SK-N-MC (cell line): ENCODE measurements at regions not wholly inside any gene's neighbourhood (a gene's known extent, or its start where the extent isn't known, plus 50 kb on each side); places are given as distances from the start of the nearest gene placed in this dataset.

Source experiments
- DNase-seq: peaks from one replicate; pipeline ENCODE4 v3.0.0-alpha.2; 2011; ENCODE audit warnings: low read depth, low spot score
- H3K27ac ChIP-seq: fragments of 200-600 bp; sonication (generic); 2 replicates; pipeline ENCODE4 v1.5.1; 2016; ENCODE audit warnings: mixed run types
- H3K36me3 ChIP-seq: fragments of 200-600 bp; sonication (generic); 2 replicates; pipeline ENCODE4 v1.6.1; 2017; ENCODE audit warnings: antibody characterized with exemption, low read length, mixed read lengths; ENCODE audit not compliant: insufficient read depth
- H3K4me3 ChIP-seq: fragments of 200-600 bp; sonication (generic); 2 replicates; pipeline ENCODE4 v1.5.1; 2016
- H3K9ac ChIP-seq: fragments of 200-600 bp; sonication (generic); 2 replicates; pipeline ENCODE4 v1.8.0; 2017; ENCODE audit warnings: mixed run types, mixed read lengths; ENCODE audit not compliant: insufficient read length
- H3K9me3 ChIP-seq: fragments of 200-600 bp; sonication (generic); 2 replicates; pipeline ENCODE4 v1.6.1; 2017; ENCODE audit warnings: low read depth, mild to moderate bottlenecking, antibody characterized with exemption, low read length, moderate library complexity, mixed read lengths
- EZH2 ChIP-seq: fragments of 200-600 bp; sonication (generic); IDR thresholded peaks from one replicate; pipeline ENCODE4 v1.6.1; 2017; ENCODE audit warnings: antibody characterized with exemption
- FOXP2 ChIP-seq: optimal IDR thresholded peaks from 2 replicates; pipeline ENCODE3; 2011; ENCODE audit warnings: mild to moderate bottlenecking, moderate library complexity; ENCODE audit not compliant: insufficient read depth; ENCODE audit errors: extremely low read length, control extremely low read depth
- POLR2AphosphoS5 ChIP-seq: IDR thresholded peaks from 2 replicates; pipeline ENCODE4 v1.6.1; 2012; ENCODE audit warnings: mild to moderate bottlenecking, low read depth, low read length, borderline replicate concordance

- Histone ChIP-seq H3K27ac (no peak overlapping the region), H3K4me3 (no peak overlapping the region), H3K9ac (no peak overlapping the region), H3K9me3 (no peaks in the 10 kb centered on the region), H3K36me3 (no peaks in the 10 kb centered on the region)
- no peak for TF ChIP-seq EZH2
- no peak for TF ChIP-seq FOXP2
- TF ChIP-seq POLR2AphosphoS5, result no peak
- no peak for DNase-seq
Measured at GRCh38 chr18:72155327-72155726, 388.8 kb downstream of the CBLN2 start.

GRCh38 chr18:72154926-72155325 lies 389.2 kb downstream of the CBLN2 start:
- Histone ChIP-seq H3K9ac (no peak overlapping the region), H3K9me3 (no peaks in the 10 kb centered on the region), H3K27ac (no peak overlapping the region), H3K4me3 (no peak overlapping the region), H3K36me3 (no peaks in the 10 kb centered on the region)
- no peak for DNase-seq
- TF ChIP-seq EZH2, result no peak
- no peak for TF ChIP-seq POLR2AphosphoS5
- TF ChIP-seq FOXP2, result no peak

- Histone ChIP-seq H3K9me3 (no peaks in the 10 kb centered on the region), H3K9ac (no peak overlapping the region), H3K27ac (no peak overlapping the region), H3K4me3 (no peak overlapping the region), H3K36me3 (no peaks in the 10 kb centered on the region)
- TF ChIP-seq POLR2AphosphoS5, result no peak
- TF ChIP-seq FOXP2, result no peak
- TF ChIP-seq EZH2, result no peak
- DNase-seq, result no peak
Measured at GRCh38 chr18:72152935-72153334, 391.2 kb downstream of the CBLN2 start.

GRCh38 chr18:72147830-72148229 lies 396.3 kb downstream of the CBLN2 start:
- TF ChIP-seq FOXP2, result no peak
- TF ChIP-seq POLR2AphosphoS5, result no peak
- no peak for TF ChIP-seq EZH2
- Histone ChIP-seq H3K9me3 (no peaks in the 10 kb centered on the region), H3K4me3 (no peak overlapping the region), H3K27ac (no peak overlapping the region), H3K9ac (no peak overlapping the region), H3K36me3 (no peaks in the 10 kb centered on the region)
- no peak for DNase-seq

- no peak for TF ChIP-seq EZH2
- Histone ChIP-seq H3K9ac (no peak overlapping the region), H3K9me3 (no peaks in the 10 kb centered on the region), H3K36me3 (no peaks in the 10 kb centered on the region), H3K27ac (no peak overlapping the region), H3K4me3 (no peak overlapping the region)
- DNase-seq, result no peak
Measured at GRCh38 chr18:72140007-72140406, 404.1 kb downstream of the CBLN2 start.

- Histone ChIP-seq H3K9me3 (no peaks in the 10 kb centered on the region), H3K27ac (no peak overlapping the region), H3K4me3 (no peak overlapping the region), H3K36me3 (no peaks in the 10 kb centered on the region), H3K9ac (no peak overlapping the region)
- TF ChIP-seq POLR2AphosphoS5 (no peak), FOXP2 (no peak), EZH2 (no peak)
- DNase-seq, result peak; percentile 37
Measured at GRCh38 chr18:72128649-72129048, 415.5 kb downstream of the CBLN2 start.

- no peak for TF ChIP-seq FOXP2
- no peak for TF ChIP-seq EZH2
- TF ChIP-seq POLR2AphosphoS5, result no peak
- no peak overlapping the region for H3K27ac ChIP-seq
- H3K36me3 ChIP-seq, result no peaks in the 10 kb centered on the region
- DNase-seq, result no peak
- H3K9ac ChIP-seq, result no peak overlapping the region
- H3K4me3 ChIP-seq, result no peak overlapping the region
- H3K9me3 ChIP-seq, result no peaks in the 10 kb centered on the region
Measured at GRCh38 chr18:72122103-72122502, 422.0 kb downstream of the CBLN2 start.

- Histone ChIP-seq H3K36me3 (no peaks in the 10 kb centered on the region), H3K9ac (no peak overlapping the region), H3K9me3 (no peaks in the 10 kb centered on the region), H3K4me3 (no peak overlapping the region), H3K27ac (no peak overlapping the region)
- no peak for TF ChIP-seq FOXP2
- no peak for TF ChIP-seq POLR2AphosphoS5
- no peak for TF ChIP-seq EZH2
- DNase-seq, result no peak
Measured at GRCh38 chr18:72119082-72119481, 425.1 kb downstream of the CBLN2 start.

- Histone ChIP-seq H3K27ac (no peak overlapping the region), H3K9ac (no peak overlapping the region), H3K4me3 (no peak overlapping the region), H3K36me3 (no peaks in the 10 kb centered on the region), H3K9me3 (no peaks in the 10 kb centered on the region)
- TF ChIP-seq FOXP2 (no peak), POLR2AphosphoS5 (no peak), EZH2 (no peak)
- DNase-seq, result no peak
Measured at GRCh38 chr18:72114801-72115594, 429.1 kb downstream of the CBLN2 start.
